ENCODE measurements at regions not wholly inside any gene's neighbourhood (a gene's known extent, or its start where the extent isn't known, plus 50 kb on each side); places are given as distances from the start of the nearest gene placed in this dataset.

GRCh38 chr6:130775411-130776012 lies 51.7 kb upstream of the SMLR1 start:
- H3K4me3 ChIP-seq (ENCODE audit: low read depth, low read length), result no peak overlapping the region
- no peak for TF ChIP-seq CTCF (conservative IDR thresholded peaks at IDR 0.05; ENCODE audit: low read depth, low read length)
- DNase-seq (ENCODE audit: low read depth), result no peak

GRCh38 chr6:130776287-130776925 lies 50.8 kb upstream of the SMLR1 start:
- DNase-seq (ENCODE audit: low read depth), result no peak
- no peak for TF ChIP-seq CTCF (conservative IDR thresholded peaks at IDR 0.05; ENCODE audit: low read depth, low read length)
- no peak overlapping the region for H3K4me3 ChIP-seq (ENCODE audit: low read depth, low read length)
